IMR-90 (cell line): ENCODE measurements at regions not wholly inside any gene's neighbourhood (a gene's known extent, or its start where the extent isn't known, plus 50 kb on each side); places are given as distances from the start of the nearest gene placed in this dataset.

ENCODE experiments used
- ATAC-seq: fragments of 200-7000 bp; cut with Tn5 transposase; 2 replicates; pipeline ENCODE4 v1.9.1; 2020; ENCODE audit warnings: low read depth, mild to moderate bottlenecking, moderate library complexity
- BruUV-seq: library from RNA; stranded (reverse); fragments of 400-500 nt; replicated peaks from 2 replicates; lab custom pipeline; 2021; lab: Mats Ljungman, UMichigan
- CTCF ChIA-PET: fragments of 300-600 bp; formaldehyde crosslinking; extraction: SDS; loops from one replicate; lab custom pipeline; 2021; ENCODE audit warnings: antibody characterized with exemption; lab: Yijun Ruan, JAX
- POLR2A ChIA-PET: fragments of 300-600 bp; sonication (Branson Sonifier 250); formaldehyde crosslinking; loops from one replicate; lab custom pipeline; 2022; ENCODE audit warnings: antibody characterized with exemption; ENCODE audit not compliant: unreplicated experiment; lab: Charles Lee
- DNase-seq: peaks from one replicate; pipeline ENCODE4 v3.0.0; 2013
- H2AFZ ChIP-seq: replicated peaks from 2 replicates; pipeline ENCODE3; 2013; ENCODE audit warnings: low read length, mild to moderate bottlenecking; ENCODE audit not compliant: poor library complexity
- H2AK5ac ChIP-seq: 2 replicates; pipeline ENCODE4 v1.6.1; 2013; ENCODE audit warnings: low read depth, low read length, inconsistent platforms
- H2AK9ac ChIP-seq: replicated peaks from 2 replicates; pipeline ENCODE3; 2013; ENCODE audit warnings: mild to moderate bottlenecking, low read depth, low read length, moderate library complexity; ENCODE audit not compliant: poor library complexity
- H2BK120ac ChIP-seq: 2 replicates; pipeline ENCODE4 v1.6.1; 2013; ENCODE audit warnings: low read depth, low read length, inconsistent platforms
- H2BK15ac ChIP-seq: 3 replicates; pipeline ENCODE4 v1.6.1; 2013; ENCODE audit warnings: low read depth, low read length, inconsistent platforms
- H2BK20ac ChIP-seq: 2 replicates; pipeline ENCODE4 v1.6.1; 2013; ENCODE audit warnings: low read depth, mild to moderate bottlenecking, inconsistent platforms, low read length, moderate library complexity
- H2BK5ac ChIP-seq: 2 replicates; pipeline ENCODE4 v1.6.1; 2013; ENCODE audit warnings: mild to moderate bottlenecking, low read depth, low read length, inconsistent platforms; ENCODE audit not compliant: poor library complexity, severe bottlenecking
- H3K14ac ChIP-seq: replicated peaks from 2 replicates; pipeline ENCODE4 v1.6.1; 2013; ENCODE audit warnings: low read depth, low read length, inconsistent platforms
- H3K18ac ChIP-seq: 2 replicates; pipeline ENCODE4 v1.6.1; 2013; ENCODE audit warnings: low read depth, low read length, control low read depth
- H3K23ac ChIP-seq: 2 replicates; pipeline ENCODE4 v1.6.1; 2013; ENCODE audit warnings: low read depth, low read length, inconsistent platforms
- H3K27ac ChIP-seq: 2 replicates; pipeline ENCODE4 v1.5.1; 2013; ENCODE audit warnings: mild to moderate bottlenecking, control low read depth, low read length; ENCODE audit not compliant: insufficient read depth
- H3K27me3 ChIP-seq: 2 replicates; pipeline ENCODE4 v1.6.1; 2013; ENCODE audit warnings: low read length; ENCODE audit not compliant: control insufficient read depth, insufficient read depth
- H3K36me3 ChIP-seq: 2 replicates; pipeline ENCODE4 v1.6.1; 2013; ENCODE audit warnings: low read length, mixed read lengths; ENCODE audit not compliant: control insufficient read depth, insufficient read depth
- H3K4ac ChIP-seq: 2 replicates; pipeline ENCODE4 v1.6.1; 2013; ENCODE audit warnings: low read depth, low read length, inconsistent platforms
- H3K4me1 ChIP-seq: 2 replicates; pipeline ENCODE4 v1.6.1; 2013; ENCODE audit warnings: low read length, mixed read lengths; ENCODE audit not compliant: control insufficient read depth, insufficient read depth
- H3K4me2 ChIP-seq: 2 replicates; pipeline ENCODE4 v1.6.1; 2013; ENCODE audit warnings: low read depth, mild to moderate bottlenecking, control low read depth, low read length, moderate library complexity
- H3K4me3 ChIP-seq: 2 replicates; pipeline ENCODE4 v1.5.1; 2013; ENCODE audit warnings: low read depth, mild to moderate bottlenecking, control low read depth, low read length, moderate library complexity; ENCODE audit not compliant: insufficient read depth
- H3K56ac ChIP-seq: 2 replicates; pipeline ENCODE4 v1.6.1; 2013; ENCODE audit warnings: low read length, inconsistent platforms; ENCODE audit not compliant: insufficient read depth; ENCODE audit errors: extremely low read depth
- H3K79me1 ChIP-seq, 2 experiments: 2 replicates each; pipeline ENCODE4 v1.6.1; 2013; ENCODE audit warnings: low read length in 2 of 2, inconsistent platforms in 1 of 2, low read depth in 1 of 2
- H3K9ac ChIP-seq: 2 replicates; pipeline ENCODE4 v1.6.1; 2013; ENCODE audit warnings: low read depth, low read length, control low read depth
- H3K9me1 ChIP-seq: 2 replicates; pipeline ENCODE4 v1.6.1; 2013; ENCODE audit warnings: low read length, inconsistent platforms; ENCODE audit not compliant: insufficient read depth
- H3K9me3 ChIP-seq: 2 replicates; pipeline ENCODE4 v1.6.1; 2013; ENCODE audit warnings: low read length; ENCODE audit not compliant: control insufficient read depth, insufficient read depth
- H4K20me1 ChIP-seq: 2 replicates; pipeline ENCODE4 v1.6.1; 2013; ENCODE audit warnings: low read length, inconsistent platforms; ENCODE audit not compliant: insufficient read depth
- H4K5ac ChIP-seq: 2 replicates; pipeline ENCODE4 v1.6.1; 2013; ENCODE audit warnings: mild to moderate bottlenecking, low read depth, low read length, control low read depth
- H4K8ac ChIP-seq, 2 experiments: 2 replicates each; pipeline ENCODE4 v1.6.1; 2013; ENCODE audit warnings: low read depth in 2 of 2, low read length in 2 of 2, control low read depth in 1 of 2, inconsistent platforms in 1 of 2
- H4K91ac ChIP-seq: 2 replicates; pipeline ENCODE4 v1.6.1; 2013; ENCODE audit warnings: low read depth, low read length, inconsistent platforms; ENCODE audit not compliant: insufficient read depth
- BHLHE40 ChIP-seq: fragments of 150-350 bp; IDR thresholded peaks from 2 replicates; pipeline ENCODE4 v1.6.1; 2016; ENCODE audit warnings: mild to moderate bottlenecking, low read depth, low read length
- CEBPB ChIP-seq: IDR thresholded peaks from 2 replicates; pipeline ENCODE4 v1.6.1; 2012; ENCODE audit warnings: low read depth, low read length, improper control_type of control experiment
- CHD1 ChIP-seq: IDR thresholded peaks from 2 replicates; pipeline ENCODE4 v1.6.1; 2012; ENCODE audit warnings: low read depth, low read length, improper control_type of control experiment
- CTCF ChIP-seq: conservative IDR thresholded peaks from 2 replicates; pipeline ENCODE4 v1.5.1; 2012; ENCODE audit warnings: mild to moderate bottlenecking, low read depth, low read length, improper control_type of control experiment
- ELK1 ChIP-seq: fragments of 150-350 bp; IDR thresholded peaks from 2 replicates; pipeline ENCODE4 v1.6.1; 2016; ENCODE audit warnings: low read depth, mild to moderate bottlenecking, low read length, moderate library complexity, borderline replicate concordance
- FOS ChIP-seq: fragments of 150-350 bp; IDR thresholded peaks from 2 replicates; pipeline ENCODE4 v1.6.1; 2016; ENCODE audit warnings: low read depth, low read length
- MAFK ChIP-seq: IDR thresholded peaks from 2 replicates; pipeline ENCODE4 v1.6.1; 2012; ENCODE audit warnings: low read depth, low read length, improper control_type of control experiment
- MAZ ChIP-seq: IDR thresholded peaks from 2 replicates; pipeline ENCODE4 v1.6.1; 2012; ENCODE audit warnings: low read depth, mild to moderate bottlenecking, low read length, improper control_type of control experiment, moderate library complexity, borderline replicate concordance
- MXI1 ChIP-seq: IDR thresholded peaks from 2 replicates; pipeline ENCODE4 v1.6.1; 2012; ENCODE audit warnings: low read depth, mild to moderate bottlenecking, low read length, moderate library complexity, borderline replicate concordance
- NFE2L2 ChIP-seq: fragments of 150-350 bp; IDR thresholded peaks from 2 replicates; pipeline ENCODE4 v1.6.1; 2016; ENCODE audit warnings: low read depth, mild to moderate bottlenecking, low read length
- POLR2A ChIP-seq: IDR thresholded peaks from 2 replicates; pipeline ENCODE4 v1.6.1; 2012; ENCODE audit warnings: mild to moderate bottlenecking, low read depth, low read length
- RFX5 ChIP-seq: IDR thresholded peaks from 2 replicates; pipeline ENCODE4 v1.8.0; 2012; ENCODE audit warnings: low read depth, mild to moderate bottlenecking, low read length, moderate library complexity
- SMC3 ChIP-seq: fragments of 150-350 bp; IDR thresholded peaks from 2 replicates; pipeline ENCODE4 v1.6.1; 2016; ENCODE audit warnings: low read depth, mild to moderate bottlenecking, antibody characterized with exemption, low read length, moderate library complexity
- USF2 ChIP-seq: fragments of 150-350 bp; IDR thresholded peaks from 2 replicates; pipeline ENCODE4 v1.6.1; 2017; ENCODE audit warnings: mild to moderate bottlenecking, antibody characterized with exemption, low read length, low read depth
- dilution Hi-C: fragments of 300-500 bp; cut with HindIII; formaldehyde crosslinking; loops from one replicate; pipeline ENCODE4 v1.14.3; 2018; ENCODE audit warnings: low sequenced_read_pairs; ENCODE audit not compliant: unreplicated experiment
- in situ Hi-C: fragments of 300-500 bp; cut with MboI; formaldehyde crosslinking; loops from 3 replicates; pipeline ENCODE4 v1.14.3; 2019; ENCODE audit warnings: low sequenced_read_pairs, inconsistent platforms, mixed read lengths
- intact Hi-C: fragments of 100-400 bp; cut with micrococcal nuclease; formaldehyde crosslinking; loops from 2 replicates; pipeline ENCODE4 v1.10.0; 2022

- H3K4me3 ChIP-seq, result no peak overlapping the region
- ChIA-PET CTCF (no interaction called here), POLR2A (no interaction called here)
- H3K27ac ChIP-seq, result no peak overlapping the region
- no peak overlapping the region for H3K4ac ChIP-seq
- H3K4me1 ChIP-seq, result no peaks in the 10 kb centered on the region
- no peak overlapping the region for H2BK15ac ChIP-seq
- H3K9me1 ChIP-seq, result no peaks in the 10 kb centered on the region
- DNase-seq (no peak), ATAC-seq (no peak)
- no peak overlapping the region for H4K5ac ChIP-seq
- no TSS peak for BruUV-seq
- no peak overlapping the region for H3K56ac ChIP-seq
- H2BK20ac ChIP-seq, result no peak overlapping the region
- intact Hi-C loops, result no loop called here
- H4K20me1 ChIP-seq, result no peaks in the 10 kb centered on the region
- no peak overlapping the region for H4K8ac ChIP-seq
- H3K27me3 ChIP-seq, result no peaks in the 10 kb centered on the region; the same call in 1 of the 2 replicates
- dilution Hi-C loops, result no loop called here
- no peak overlapping the region for H2AK9ac ChIP-seq
- in situ Hi-C loops, result no loop called here
- no peak overlapping the region for H3K14ac ChIP-seq
- no peak overlapping the region for H3K9ac ChIP-seq
- H2AK5ac ChIP-seq, result no peak overlapping the region
- H2BK5ac ChIP-seq, result no peak overlapping the region
- no peaks in the 10 kb centered on the region for H3K79me1 ChIP-seq
- H4K91ac ChIP-seq, result no peak overlapping the region
- H3K9me3 ChIP-seq, result 0 out of 2 replicates have a peak, but pooled peaks cover 1% of the 10 kb centered on the region
- TF ChIP-seq ELK1, result no peak
- TF ChIP-seq CEBPB, result no peak
- TF ChIP-seq CHD1, result no peak
- TF ChIP-seq NFE2L2, result no peak
- TF ChIP-seq FOS, result no peak
- TF ChIP-seq BHLHE40, result no peak
- TF ChIP-seq MXI1, result no peak
- TF ChIP-seq CTCF, result no peak
- TF ChIP-seq MAZ, result no peak
- TF ChIP-seq SMC3, result no peak
- no peak for TF ChIP-seq USF2
- no peak for TF ChIP-seq POLR2A
- no peak for TF ChIP-seq RFX5
- TF ChIP-seq MAFK, result no peak
- no peak overlapping the region for H3K4me2 ChIP-seq
- no peak overlapping the region for H3K23ac ChIP-seq
- H3K36me3 ChIP-seq, result no peaks in the 10 kb centered on the region
- H2AFZ ChIP-seq, result no peak overlapping the region
- H2BK120ac ChIP-seq, result no peak overlapping the region
- no peak overlapping the region for H3K18ac ChIP-seq
Observed at GRCh38 chr18:7298149-7298548, 67.3 kb downstream of the LRRC30 start.
